ENCODE measurements at regions not wholly inside any gene's neighbourhood (a gene's known extent, or its start where the extent isn't known, plus 50 kb on each side); places are given as distances from the start of the nearest gene placed in this dataset.

DNA sequence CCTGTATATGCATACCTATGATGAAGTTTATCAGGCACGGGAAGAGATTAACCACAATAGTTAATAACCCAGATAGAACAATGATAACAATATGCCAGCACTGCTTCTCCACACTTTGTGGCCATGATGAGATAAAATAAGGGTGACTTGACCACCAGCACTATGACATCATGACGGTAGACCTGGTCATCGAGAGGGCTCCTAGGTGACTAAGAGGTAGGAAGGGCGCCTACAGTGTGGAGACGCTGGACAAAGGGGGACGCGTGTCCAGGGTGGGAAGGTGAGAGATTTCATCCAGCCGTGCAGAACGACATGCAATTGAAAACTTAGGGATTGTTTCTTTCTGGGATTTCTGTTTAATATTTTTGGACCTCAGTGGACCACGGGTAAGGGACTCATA, 221.8 kb upstream of the RTL1 start:
- TF ChIP-seq POLR2AphosphoS5 (IDR thresholded peaks at IDR 0.05; ENCODE audit: low read depth, low read length), result no peak
- TF ChIP-seq TAF1 (IDR thresholded peaks at IDR 0.05; ENCODE audit: borderline replicate concordance, low read depth, low read length), result no peak
- TF ChIP-seq POLR2A (IDR thresholded peaks at IDR 0.05; ENCODE audit: low read depth, low read length), result no peak

Measured in GM12892 (cell line).